ENCODE measurements at regions not wholly inside any gene's neighbourhood (a gene's known extent, or its start where the extent isn't known, plus 50 kb on each side); places are given as distances from the start of the nearest gene placed in this dataset.
"Not testable (repeated sequence)": the region's sequence is repeated elsewhere in the genome, so short reads cannot be mapped to it uniquely, and the experiment has no call there.

- peak; percentile 29 for DNase-seq (ENCODE audit: low read depth)
- no peak for TF ChIP-seq CTCF (IDR thresholded peaks at IDR 0.05; ENCODE audit: insufficient read depth, low read length)
- no peak overlapping the region for H3K4me3 ChIP-seq (ENCODE audit: low read depth, low read length)
These were observed 93.2 kb downstream of the CTH start for GRCh38 chr1:70504176-70504820.

- peak; percentile 71 for DNase-seq (ENCODE audit: low read depth)
- H3K4me3 ChIP-seq (ENCODE audit: low read depth, low read length), result no peak overlapping the region
- no peak for TF ChIP-seq CTCF (IDR thresholded peaks at IDR 0.05; ENCODE audit: insufficient read depth, low read length)
These were observed 93.7 kb downstream of the CTH start for GRCh38 chr1:70504821-70505193.

DNA sequence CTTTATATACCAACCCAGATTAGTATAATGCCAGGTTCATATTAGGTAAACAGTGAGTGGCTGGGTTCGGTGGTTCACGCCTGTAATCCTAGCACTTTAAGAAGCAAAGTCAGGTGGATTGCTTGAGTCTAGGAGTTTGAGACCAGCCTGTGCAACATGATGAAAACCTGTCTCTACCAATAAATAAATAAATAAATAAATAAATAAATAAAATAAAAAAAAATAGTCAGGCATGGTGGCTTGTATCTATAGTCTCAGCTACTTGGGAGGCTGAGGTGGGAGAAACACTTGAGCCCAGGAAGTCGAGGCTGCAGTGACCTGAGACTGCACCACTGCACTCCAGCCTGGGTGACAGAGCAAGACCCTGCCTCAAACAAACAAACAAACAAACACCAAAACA lies 96.9 kb downstream of the CTH start:
- DNase-seq (ENCODE audit: low read depth), result not testable (repeated sequence)

GRCh38 chr1:70509996-70510876 lies 99.2 kb downstream of the CTH start:
- no peak overlapping the region for H3K4me3 ChIP-seq (ENCODE audit: low read depth, low read length)
- DNase-seq (ENCODE audit: low read depth), result peak; percentile 98
- TF ChIP-seq CTCF (IDR thresholded peaks at IDR 0.05; ENCODE audit: insufficient read depth, low read length), result peak; percentile 64

More for the DNA sequence above, 96.9 kb downstream of the CTH start:
- H3K4me3 ChIP-seq (ENCODE audit: low read depth, low read length), result not testable (repeated sequence)

DNA sequence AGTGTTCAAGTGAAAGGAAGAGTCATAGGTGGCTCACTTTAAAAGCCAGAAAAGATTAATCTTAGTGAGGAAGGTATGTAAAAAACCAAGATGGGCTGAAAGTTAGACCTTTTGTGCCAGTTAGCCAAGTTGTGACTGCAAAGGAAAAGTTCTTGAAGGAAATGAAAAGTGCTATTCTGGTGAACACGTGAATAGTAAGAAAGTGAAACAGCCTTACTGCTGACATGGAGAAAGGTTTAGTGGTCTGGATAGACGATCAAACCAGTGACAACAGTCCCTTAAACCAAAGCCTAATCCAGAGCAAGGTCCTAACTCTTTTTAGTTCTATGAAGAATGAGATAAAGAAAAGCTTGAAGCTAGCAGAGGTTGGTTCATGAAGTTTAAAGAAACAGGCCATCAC lies 106.4 kb downstream of the CTH start:
- DNase-seq (ENCODE audit: low read depth), result no peak
- H3K4me3 ChIP-seq (ENCODE audit: low read depth, low read length), result no peak overlapping the region
- TF ChIP-seq CTCF (IDR thresholded peaks at IDR 0.05; ENCODE audit: insufficient read depth, low read length), result no peak

DNA sequence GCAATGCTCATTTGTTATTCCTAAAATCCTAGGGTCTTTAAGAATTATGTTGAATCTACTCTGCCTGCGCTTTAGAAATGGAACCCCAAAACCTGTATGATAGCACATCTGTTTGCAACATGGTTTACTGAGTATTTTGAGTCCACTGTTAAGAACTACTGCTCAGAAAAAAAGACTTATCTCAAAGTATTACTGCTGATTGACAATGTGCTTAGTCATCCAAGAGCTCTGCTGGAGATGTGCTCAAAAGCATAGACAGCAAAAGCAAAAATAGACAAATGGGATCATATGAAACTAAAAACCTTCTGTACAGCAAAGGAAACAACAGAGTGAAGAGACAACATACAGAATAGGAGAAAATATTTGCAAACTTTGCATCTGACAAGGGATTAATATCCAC lies 107.0 kb downstream of the CTH start:
- no peak for TF ChIP-seq CTCF (IDR thresholded peaks at IDR 0.05; ENCODE audit: insufficient read depth, low read length)
- H3K4me3 ChIP-seq (ENCODE audit: low read depth, low read length), result no peak overlapping the region
- no peak for DNase-seq (ENCODE audit: low read depth)

- DNase-seq (ENCODE audit: low read depth), result peak; percentile 56
- peak overlapping the region; percentile 32 for H3K4me3 ChIP-seq (ENCODE audit: low read depth, low read length)
- TF ChIP-seq CTCF (IDR thresholded peaks at IDR 0.05; ENCODE audit: insufficient read depth, low read length), result peak; percentile 85
These were observed 117.7 kb downstream of the CTH start for GRCh38 chr1:70528590-70529333.
